Thoracic aorta (tissue), 2 donors: ENCODE measurements at regions not wholly inside any gene's neighbourhood (a gene's known extent, or its start where the extent isn't known, plus 50 kb on each side); places are given as distances from the start of the nearest gene placed in this dataset.

Source experiments
- ATAC-seq: fragments of 150-250 bp; one replicate; pipeline ENCODE4 v1.8.0; 2017; ENCODE audit warnings: low read depth; ENCODE audit not compliant: insufficient number of reproducible peaks, low FRiP score
- DNase-seq: peaks from one replicate; pipeline ENCODE4 v3.0.0-alpha.2; 2020; ENCODE audit warnings: low spot score
- H3K27ac ChIP-seq, 2 donors: fragments of 200-600 bp; sonication (generic); 1 replicate in 1 of 2; 2 replicates in 1 of 2; pipeline ENCODE4 v1.5.1; 2016; ENCODE audit warnings: mild to moderate bottlenecking in 2 of 2, moderate library complexity in 2 of 2
- H3K27me3 ChIP-seq: fragments of 200-600 bp; sonication (generic); replicated peaks from 2 replicates; pipeline ENCODE4 v1.6.0; 2016; ENCODE audit warnings: mild to moderate bottlenecking; ENCODE audit not compliant: insufficient read depth
- H3K36me3 ChIP-seq: fragments of 200-600 bp; sonication (generic); one replicate; pipeline ENCODE4 v1.5.1; 2016
- H3K4me1 ChIP-seq, 2 donors: fragments of 200-600 bp; sonication (generic); 1 replicate in 1 of 2; 2 replicates in 1 of 2; pipeline versions ENCODE4 v1.5.1 to v1.6.0; 2016; ENCODE audit warnings: low read depth in 2 of 2, mild to moderate bottlenecking in 1 of 2; ENCODE audit not compliant: control insufficient read depth in 1 of 2
- H3K4me3 ChIP-seq: fragments of 200-600 bp; sonication (generic); 2 replicates; pipeline ENCODE4 v1.5.1; 2016; ENCODE audit warnings: mild to moderate bottlenecking
- H3K9me3 ChIP-seq: fragments of 200-600 bp; sonication (generic); 2 replicates; pipeline ENCODE4 v1.5.1; 2016
- TF ChIP-seq, protein P1 (sequence below): fragments of 200-600 bp; sonication (generic); IDR thresholded peaks from one replicate; pipeline ENCODE4 v1.5.1; 2019; ENCODE audit warnings: antibody characterized with exemption

DNA sequence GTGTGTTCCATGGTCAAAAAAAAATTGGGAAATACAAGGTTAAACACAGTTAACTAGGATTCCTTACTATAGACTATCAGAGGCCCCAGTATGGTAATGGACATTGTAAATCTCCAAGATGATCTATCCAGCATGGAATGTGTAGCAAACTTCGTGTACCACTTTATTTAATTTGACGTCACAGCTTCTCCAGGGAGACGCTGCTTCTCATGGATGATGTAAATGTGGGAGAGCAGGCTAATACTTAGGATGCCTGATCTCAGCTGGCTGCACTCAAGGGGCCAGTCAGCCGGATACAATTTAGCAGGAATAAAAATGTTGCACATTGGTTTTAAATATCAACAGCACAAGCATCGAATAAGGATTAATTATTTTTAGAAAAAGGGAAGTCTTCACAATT is 111.7 kb upstream of the HPF1 start:
- H3K4me1 ChIP-seq = no peaks in the 10 kb centered on the region
- no peaks in the 10 kb centered on the region for H3K27me3 ChIP-seq
- no peaks in the 10 kb centered on the region for H3K9me3 ChIP-seq
- H3K36me3 ChIP-seq = no peaks in the 10 kb centered on the region
- no peak overlapping the region for H3K27ac ChIP-seq
- H3K4me3 ChIP-seq = no peak overlapping the region
- ATAC-seq (no peak), DNase-seq (no peak)
- TF ChIP-seq, protein P1, sequence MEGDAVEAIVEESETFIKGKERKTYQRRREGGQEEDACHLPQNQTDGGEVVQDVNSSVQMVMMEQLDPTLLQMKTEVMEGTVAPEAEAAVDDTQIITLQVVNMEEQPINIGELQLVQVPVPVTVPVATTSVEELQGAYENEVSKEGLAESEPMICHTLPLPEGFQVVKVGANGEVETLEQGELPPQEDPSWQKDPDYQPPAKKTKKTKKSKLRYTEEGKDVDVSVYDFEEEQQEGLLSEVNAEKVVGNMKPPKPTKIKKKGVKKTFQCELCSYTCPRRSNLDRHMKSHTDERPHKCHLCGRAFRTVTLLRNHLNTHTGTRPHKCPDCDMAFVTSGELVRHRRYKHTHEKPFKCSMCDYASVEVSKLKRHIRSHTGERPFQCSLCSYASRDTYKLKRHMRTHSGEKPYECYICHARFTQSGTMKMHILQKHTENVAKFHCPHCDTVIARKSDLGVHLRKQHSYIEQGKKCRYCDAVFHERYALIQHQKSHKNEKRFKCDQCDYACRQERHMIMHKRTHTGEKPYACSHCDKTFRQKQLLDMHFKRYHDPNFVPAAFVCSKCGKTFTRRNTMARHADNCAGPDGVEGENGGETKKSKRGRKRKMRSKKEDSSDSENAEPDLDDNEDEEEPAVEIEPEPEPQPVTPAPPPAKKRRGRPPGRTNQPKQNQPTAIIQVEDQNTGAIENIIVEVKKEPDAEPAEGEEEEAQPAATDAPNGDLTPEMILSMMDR = no peak

GRCh38 chr4:169861593-169861992 is 103.8 kb upstream of the HPF1 start:
- no peaks in the 10 kb centered on the region for H3K27me3 ChIP-seq
- DNase-seq = no peak
- no peak for ATAC-seq
- TF ChIP-seq, protein P1 = no peak
- H3K4me3 ChIP-seq = no peak overlapping the region
- no peaks in the 10 kb centered on the region for H3K36me3 ChIP-seq
- no peaks in the 10 kb centered on the region for H3K9me3 ChIP-seq
- H3K27ac ChIP-seq = no peak overlapping the region
- no peaks in the 10 kb centered on the region for H3K4me1 ChIP-seq

GRCh38 chr4:169859366-169860216 is 101.8 kb upstream of the HPF1 start:
- DNase-seq = no peak
- H3K9me3 ChIP-seq = no peaks in the 10 kb centered on the region
- H3K27ac ChIP-seq = no peak overlapping the region
- no peak for ATAC-seq
- H3K36me3 ChIP-seq = no peaks in the 10 kb centered on the region
- H3K4me1 ChIP-seq = no peaks in the 10 kb centered on the region
- H3K4me3 ChIP-seq = no peak overlapping the region
- no peaks in the 10 kb centered on the region for H3K27me3 ChIP-seq
- TF ChIP-seq, protein P1 = no peak

- Histone ChIP-seq H3K36me3 (no peaks in the 10 kb centered on the region), H3K27me3 (no peaks in the 10 kb centered on the region), H3K4me3 (no peak overlapping the region), H3K9me3 (no peaks in the 10 kb centered on the region), H3K4me1 (no peaks in the 10 kb centered on the region), H3K27ac (no peak overlapping the region)
- TF ChIP-seq, protein P1 = no peak
- ATAC-seq = no peak
- no peak for DNase-seq
Observed at GRCh38 chr4:169854090-169854489, 96.3 kb upstream of the HPF1 start.

DNA sequence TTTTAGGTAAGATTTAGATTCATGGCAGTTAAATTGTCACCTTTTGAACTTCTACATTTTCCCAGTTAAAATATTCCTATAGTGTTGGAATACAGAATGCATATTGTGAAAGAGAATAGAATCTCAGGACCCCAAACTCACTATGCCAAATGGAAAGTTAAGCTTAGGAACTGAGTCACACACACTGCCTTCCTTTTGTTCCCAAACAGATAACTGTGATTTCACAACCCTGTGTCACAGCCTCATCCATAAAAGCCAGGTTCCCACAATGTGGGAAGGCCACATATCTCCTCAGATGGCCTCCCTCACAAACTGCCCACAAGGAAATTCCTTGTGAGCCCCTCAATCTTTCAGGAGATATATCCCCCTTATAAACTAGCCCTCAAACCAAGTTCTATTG is 94.7 kb upstream of the HPF1 start:
- DNase-seq (no peak), ATAC-seq (no peak)
- TF ChIP-seq, protein P1 = no peak

More for the DNA sequence above, 94.7 kb upstream of the HPF1 start:
- Histone ChIP-seq H3K9me3 (no peaks in the 10 kb centered on the region), H3K27me3 (no peaks in the 10 kb centered on the region), H3K4me3 (no peak overlapping the region), H3K36me3 (no peaks in the 10 kb centered on the region), H3K4me1 (no peaks in the 10 kb centered on the region), H3K27ac (no peak overlapping the region)
